Ascending aorta (tissue), 2 donors: ENCODE measurements at regions not wholly inside any gene's neighbourhood (a gene's known extent, or its start where the extent isn't known, plus 50 kb on each side); places are given as distances from the start of the nearest gene placed in this dataset.

Experiments used
- DNase-seq, 2 donors: peaks; one replicate each; pipeline ENCODE4 v3.0.0-alpha.2; 2019; ENCODE audit warnings: low spot score in 2 of 2
- H3K27ac ChIP-seq, 2 donors: fragments of 200-600 bp; sonication (generic); one replicate each; pipeline ENCODE4 v1.5.1; 2016 to 2017; ENCODE audit warnings: mild to moderate bottlenecking in 1 of 2
- H3K27me3 ChIP-seq: fragments of 200-600 bp; sonication (generic); one replicate; pipeline ENCODE4 v1.5.1; 2017
- H3K36me3 ChIP-seq, 2 donors: fragments of 200-600 bp; sonication (generic); one replicate each; pipeline ENCODE4 v1.5.1; 2016
- H3K4me1 ChIP-seq, 2 donors: fragments of 200-600 bp; sonication (generic); one replicate each; pipeline ENCODE4 v1.5.1; 2016 to 2017; ENCODE audit warnings: mild to moderate bottlenecking in 1 of 2
- H3K4me3 ChIP-seq, 2 donors: fragments of 200-600 bp; sonication (generic); one replicate each; pipeline ENCODE4 v1.5.1; 2016 to 2017; ENCODE audit warnings: mild to moderate bottlenecking in 1 of 2
- H3K9me3 ChIP-seq, 2 donors: fragments of 200-600 bp; sonication (generic); one replicate each; pipeline ENCODE4 v1.5.1; 2016
- intact Hi-C: fragments of 100-400 bp; cut with DNase I; formaldehyde crosslinking; loops from one replicate; pipeline ENCODE4 v1.15.1; 2023
- TF ChIP-seq, protein P1 (sequence below), 3 experiments: fragments of 200-600 bp in 2 of 3; fragments of 450-650 bp in 1 of 3; sonication (generic) in 2 of 3; IDR thresholded peaks; one replicate each; pipeline ENCODE4 v1.5.1; 2016 to 2019; ENCODE audit warnings: antibody characterized with exemption in 3 of 3, mild to moderate bottlenecking in 1 of 3, moderate library complexity in 1 of 3

DNA sequence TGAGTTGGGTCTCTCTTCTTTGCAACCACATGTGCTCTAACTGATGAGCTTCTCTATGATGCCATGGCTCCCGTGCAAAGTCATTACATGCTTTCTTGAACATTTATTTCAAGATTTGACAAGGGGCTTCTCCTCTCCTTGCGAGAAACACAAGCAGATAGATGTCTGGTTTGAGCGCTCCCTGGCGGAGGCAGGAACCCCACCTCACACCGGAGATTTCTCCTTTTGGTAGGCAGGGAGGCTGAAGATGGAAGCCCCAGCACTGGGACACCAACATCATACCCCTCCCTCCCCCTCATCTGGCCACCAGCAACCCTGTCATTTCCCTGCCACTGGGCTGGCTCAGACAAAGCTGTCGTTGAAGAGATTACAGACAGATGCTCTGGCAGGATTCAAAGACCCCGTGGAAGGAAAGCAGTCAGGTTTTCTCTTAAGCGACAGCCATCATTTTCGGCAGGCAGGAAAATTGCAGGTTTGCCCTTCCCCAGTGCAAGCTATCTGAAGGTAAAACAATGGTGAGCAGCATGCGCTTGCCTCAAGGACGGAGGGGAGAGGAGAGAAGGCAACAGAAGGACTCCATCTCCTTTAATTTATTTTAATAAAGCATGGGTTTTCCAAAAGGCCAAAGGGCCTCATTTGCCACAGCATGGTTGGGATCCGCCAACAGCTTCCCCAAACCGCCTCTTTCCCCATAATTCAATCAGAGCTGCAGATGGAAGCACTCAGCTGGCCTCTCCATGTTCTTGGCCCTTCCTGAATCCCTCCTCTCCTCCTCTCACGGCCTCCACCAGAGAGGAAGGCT lies 344.1 kb upstream of the TSHZ3 start:
- Histone ChIP-seq H3K27me3 (no peaks in the 10 kb centered on the region), H3K4me1 (no peaks in the 10 kb centered on the region), H3K4me3 (no peak overlapping the region), H3K36me3 (no peaks in the 10 kb centered on the region), H3K27ac (no peak overlapping the region), H3K9me3 (no peaks in the 10 kb centered on the region)
- intact Hi-C loops = no loop called here
- DNase-seq = no peak
- TF ChIP-seq, protein P1, sequence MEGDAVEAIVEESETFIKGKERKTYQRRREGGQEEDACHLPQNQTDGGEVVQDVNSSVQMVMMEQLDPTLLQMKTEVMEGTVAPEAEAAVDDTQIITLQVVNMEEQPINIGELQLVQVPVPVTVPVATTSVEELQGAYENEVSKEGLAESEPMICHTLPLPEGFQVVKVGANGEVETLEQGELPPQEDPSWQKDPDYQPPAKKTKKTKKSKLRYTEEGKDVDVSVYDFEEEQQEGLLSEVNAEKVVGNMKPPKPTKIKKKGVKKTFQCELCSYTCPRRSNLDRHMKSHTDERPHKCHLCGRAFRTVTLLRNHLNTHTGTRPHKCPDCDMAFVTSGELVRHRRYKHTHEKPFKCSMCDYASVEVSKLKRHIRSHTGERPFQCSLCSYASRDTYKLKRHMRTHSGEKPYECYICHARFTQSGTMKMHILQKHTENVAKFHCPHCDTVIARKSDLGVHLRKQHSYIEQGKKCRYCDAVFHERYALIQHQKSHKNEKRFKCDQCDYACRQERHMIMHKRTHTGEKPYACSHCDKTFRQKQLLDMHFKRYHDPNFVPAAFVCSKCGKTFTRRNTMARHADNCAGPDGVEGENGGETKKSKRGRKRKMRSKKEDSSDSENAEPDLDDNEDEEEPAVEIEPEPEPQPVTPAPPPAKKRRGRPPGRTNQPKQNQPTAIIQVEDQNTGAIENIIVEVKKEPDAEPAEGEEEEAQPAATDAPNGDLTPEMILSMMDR (IDR thresholded peaks at IDR 0.05) = no peak

DNA sequence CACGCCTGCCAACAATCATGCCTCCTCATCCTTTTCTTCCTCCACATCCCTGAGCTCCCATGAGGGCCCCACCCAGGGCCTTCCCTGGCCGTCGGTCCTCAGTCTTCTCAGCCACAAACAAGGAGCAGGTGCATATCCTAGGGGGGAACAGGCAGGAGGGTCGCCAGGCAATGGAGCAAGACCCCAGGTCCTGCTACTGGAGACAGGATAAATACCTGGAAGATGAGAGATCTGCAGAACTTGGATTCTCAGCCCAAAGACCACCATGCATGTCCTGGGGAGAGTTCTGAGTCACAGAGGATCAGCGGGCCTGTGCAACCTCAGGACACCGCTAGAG lies 344.7 kb upstream of the TSHZ3 start:
- TF ChIP-seq, protein P1 (IDR thresholded peaks at IDR 0.05) = no peak
- no peak overlapping the region for H3K27ac ChIP-seq
- intact Hi-C loops = no loop called here
- H3K27me3 ChIP-seq = no peaks in the 10 kb centered on the region
- H3K36me3 ChIP-seq = no peaks in the 10 kb centered on the region
- no peaks in the 10 kb centered on the region for H3K9me3 ChIP-seq
- no peak overlapping the region for H3K4me3 ChIP-seq
- no peak for DNase-seq
- no peaks in the 10 kb centered on the region for H3K4me1 ChIP-seq

DNA sequence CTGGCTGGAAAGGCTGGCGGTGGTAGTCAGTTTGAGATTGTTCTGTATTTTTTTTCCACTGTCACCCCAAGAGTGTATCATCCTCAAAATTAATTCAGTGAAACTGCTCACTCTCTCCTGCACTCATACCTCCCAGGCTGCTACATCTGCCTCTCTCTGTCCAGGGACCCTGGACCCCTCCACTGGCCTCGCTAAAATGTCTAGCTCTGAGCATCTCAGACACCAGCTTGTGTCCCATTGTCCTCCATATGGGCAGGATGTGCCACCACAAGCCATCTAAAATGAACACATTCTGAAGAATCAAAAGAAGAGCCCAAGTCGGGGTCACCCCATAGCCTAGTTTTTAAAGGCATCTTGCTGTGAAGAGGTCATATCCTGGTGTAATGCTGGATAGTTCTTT lies 345.5 kb upstream of the TSHZ3 start:
- no peak overlapping the region for H3K27ac ChIP-seq
- no peaks in the 10 kb centered on the region for H3K4me1 ChIP-seq
- no peak for DNase-seq
- TF ChIP-seq, protein P1 (IDR thresholded peaks at IDR 0.05) = no peak
- no peaks in the 10 kb centered on the region for H3K27me3 ChIP-seq
- H3K4me3 ChIP-seq = no peak overlapping the region
- no peaks in the 10 kb centered on the region for H3K9me3 ChIP-seq
- intact Hi-C loops = no loop called here
- H3K36me3 ChIP-seq = no peaks in the 10 kb centered on the region

DNA sequence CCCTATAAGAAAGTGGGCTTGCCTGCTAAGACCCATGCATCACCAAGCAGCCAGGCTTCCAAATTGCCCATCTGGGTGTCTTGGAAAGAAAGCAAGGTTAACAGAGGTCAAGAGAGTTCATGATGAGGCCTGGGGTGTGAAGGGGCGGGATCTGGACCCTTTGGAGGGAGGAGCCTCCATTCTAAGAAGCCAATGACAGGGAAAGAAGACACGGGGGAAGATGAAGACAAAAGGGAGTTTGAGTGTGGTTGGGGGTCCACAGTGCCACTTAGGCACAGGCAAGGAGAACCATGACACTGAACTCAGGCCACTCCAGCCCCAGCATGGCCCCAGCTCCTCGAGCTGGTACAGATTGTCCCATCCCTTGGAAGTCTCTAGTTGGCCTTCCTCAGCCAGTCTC lies 350.2 kb upstream of the TSHZ3 start:
- Histone ChIP-seq H3K36me3 (no peaks in the 10 kb centered on the region), H3K27me3 (no peaks in the 10 kb centered on the region), H3K9me3 (peaks cover 0 to 3% of the 10 kb centered on the region in 2 donors), H3K27ac (no peak overlapping the region), H3K4me1 (no peaks in the 10 kb centered on the region), H3K4me3 (no peak overlapping the region)
- TF ChIP-seq, protein P1 (IDR thresholded peaks at IDR 0.05) = no peak
- no peak for DNase-seq
- intact Hi-C loops = no loop called here

DNA sequence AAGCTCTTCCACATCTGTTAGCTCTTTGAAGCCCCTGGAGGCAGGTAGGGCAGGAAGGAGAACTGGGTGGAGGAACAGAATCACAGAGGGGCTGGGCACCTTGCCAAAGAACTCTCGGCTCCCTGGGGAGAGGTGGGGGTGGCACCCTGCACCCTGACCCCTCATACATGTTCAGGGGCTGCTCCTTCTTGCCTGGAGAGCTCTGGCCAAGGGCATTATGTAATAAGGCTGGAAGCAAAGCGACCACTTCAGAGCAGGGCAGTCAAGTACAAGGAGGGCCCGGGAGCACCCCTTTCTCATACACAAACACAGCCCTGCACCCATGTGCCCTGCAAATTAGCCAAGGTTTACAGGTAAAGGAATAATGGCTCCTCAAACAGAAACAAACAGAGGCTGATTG lies 351.9 kb upstream of the TSHZ3 start:
- TF ChIP-seq, protein P1 (IDR thresholded peaks at IDR 0.05) = no peak
- Histone ChIP-seq H3K4me1 (no peaks in the 10 kb centered on the region), H3K4me3 (no peak overlapping the region), H3K36me3 (no peaks in the 10 kb centered on the region), H3K27ac (no peak overlapping the region), H3K27me3 (no peaks in the 10 kb centered on the region), H3K9me3 (peaks cover 0 to 3% of the 10 kb centered on the region in 2 donors)
- intact Hi-C loops = no loop called here
- DNase-seq = no peak

DNA sequence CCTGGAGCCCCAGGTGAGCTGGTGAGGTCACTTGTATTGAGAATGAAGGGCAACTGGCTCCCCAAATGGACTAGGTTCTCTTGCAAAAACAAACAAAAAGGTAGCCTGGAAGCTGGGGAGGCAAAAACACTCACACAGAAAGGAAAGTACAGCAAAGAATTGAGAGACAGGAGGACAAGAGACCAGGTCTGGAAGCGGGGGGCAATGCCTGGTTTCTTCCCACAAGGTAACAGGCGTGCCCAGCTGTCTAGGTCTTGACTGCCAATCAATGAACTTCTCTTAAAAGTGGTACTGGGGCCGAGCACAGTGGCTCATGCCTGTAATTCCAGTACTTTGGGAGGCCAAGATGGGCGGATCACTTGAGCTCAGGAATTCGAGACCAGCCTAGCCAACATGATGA lies 356.4 kb upstream of the TSHZ3 start:
- no peaks in the 10 kb centered on the region for H3K36me3 ChIP-seq
- peaks cover 0 to 3% of the 10 kb centered on the region in 2 donors for H3K9me3 ChIP-seq
- DNase-seq = no peak
- no peak overlapping the region for H3K27ac ChIP-seq
- H3K27me3 ChIP-seq = no peaks in the 10 kb centered on the region
- no peak overlapping the region for H3K4me3 ChIP-seq
- intact Hi-C loops = no loop called here
- TF ChIP-seq, protein P1 (IDR thresholded peaks at IDR 0.05) = no peak
- no peaks in the 10 kb centered on the region for H3K4me1 ChIP-seq
